DND-41 (cell line): ENCODE measurements at regions not wholly inside any gene's neighbourhood (a gene's known extent, or its start where the extent isn't known, plus 50 kb on each side); places are given as distances from the start of the nearest gene placed in this dataset.

Experiments used
- CTCF ChIP-seq: IDR thresholded peaks from 2 replicates; pipeline ENCODE4 v1.5.1; 2012; ENCODE audit warnings: borderline replicate concordance, low read length, moderate library complexity, mild to moderate bottlenecking; ENCODE audit not compliant: poor library complexity, severe bottlenecking; ENCODE audit errors: extremely low read depth
- EZH2 ChIP-seq: IDR thresholded peaks from 3 replicates; pipeline ENCODE4 v1.6.1; 2012; ENCODE audit warnings: borderline replicate concordance, low read depth, mild to moderate bottlenecking, moderate library complexity, low read length, inconsistent platforms; ENCODE audit not compliant: severe bottlenecking

- TF ChIP-seq CTCF, result no peak
- TF ChIP-seq EZH2, result no peak
Observed at GRCh38 chr7:22931011-22931410, 82.9 kb downstream of the HYCC1 start.
